Tibial artery (tissue), 4 donors: ENCODE measurements at regions not wholly inside any gene's neighbourhood (a gene's known extent, or its start where the extent isn't known, plus 50 kb on each side); places are given as distances from the start of the nearest gene placed in this dataset.

Source experiments
- DNase-seq, 2 donors: peaks; one replicate each; pipeline ENCODE4 v3.0.0-alpha.2; 2019
- H3K27ac ChIP-seq, 2 donors: fragments of 200-600 bp; sonication (generic) in 1 of 2; 1 replicate in 1 of 2; 2 replicates in 1 of 2; pipeline ENCODE4 v1.5.1; 2018 to 2019; ENCODE audit warnings: mild to moderate bottlenecking in 1 of 2
- H3K27me3 ChIP-seq, 2 donors: fragments of 200-600 bp; sonication (generic) in 1 of 2; one replicate each; pipeline versions ENCODE4 v1.5.1 to v1.6.0; 2016 to 2019
- H3K36me3 ChIP-seq, 3 donors: fragments of 200-600 bp; sonication (generic) in 2 of 3; one replicate each; pipeline ENCODE4 v1.5.1; 2016 to 2019; ENCODE audit warnings: mild to moderate bottlenecking in 2 of 3
- H3K4me1 ChIP-seq, 4 donors: fragments of 200-600 bp; sonication (generic) in 2 of 4; 1 replicate in 3 of 4; 2 replicates in 1 of 4; pipeline ENCODE4 v1.5.1; 2016 to 2019
- H3K4me3 ChIP-seq, 2 donors: fragments of 200-600 bp; sonication (generic) in 1 of 2; 1 replicate in 1 of 2; 2 replicates in 1 of 2; pipeline ENCODE4 v1.5.1; 2018 to 2019; ENCODE audit warnings: mild to moderate bottlenecking in 2 of 2
- H3K9me3 ChIP-seq, 3 donors: fragments of 200-600 bp; sonication (generic) in 1 of 3; one replicate each; pipeline ENCODE4 v1.5.1; 2016 to 2019
- CTCF ChIP-seq, 2 experiments: fragments of 200-600 bp in 1 of 2; fragments of 450-650 bp in 1 of 2; IDR thresholded peaks; one replicate each; pipeline ENCODE4 v1.5.1; 2017 to 2019; ENCODE audit warnings: antibody characterized with exemption in 2 of 2, mild to moderate bottlenecking in 1 of 2, moderate library complexity in 1 of 2
- intact Hi-C: fragments of 100-400 bp; cut with DNase I; formaldehyde crosslinking; loops from one replicate; pipeline ENCODE4 v1.15.0; 2023; ENCODE audit warnings: low total_unique reads

GRCh38 chr14:40232302-40232701 is 800.1 kb upstream of the FBXO33 start:
- Histone ChIP-seq H3K27ac (no peak overlapping the region), H3K9me3 (no peaks in the 10 kb centered on the region), H3K36me3 (no peaks in the 10 kb centered on the region), H3K4me1 (no peaks in the 10 kb centered on the region), H3K27me3 (no peaks in the 10 kb centered on the region), H3K4me3 (no peak overlapping the region)
- DNase-seq = no peak
- TF ChIP-seq CTCF (IDR thresholded peaks at IDR 0.05) = no peak
- intact Hi-C loops = no loop called here

DNA sequence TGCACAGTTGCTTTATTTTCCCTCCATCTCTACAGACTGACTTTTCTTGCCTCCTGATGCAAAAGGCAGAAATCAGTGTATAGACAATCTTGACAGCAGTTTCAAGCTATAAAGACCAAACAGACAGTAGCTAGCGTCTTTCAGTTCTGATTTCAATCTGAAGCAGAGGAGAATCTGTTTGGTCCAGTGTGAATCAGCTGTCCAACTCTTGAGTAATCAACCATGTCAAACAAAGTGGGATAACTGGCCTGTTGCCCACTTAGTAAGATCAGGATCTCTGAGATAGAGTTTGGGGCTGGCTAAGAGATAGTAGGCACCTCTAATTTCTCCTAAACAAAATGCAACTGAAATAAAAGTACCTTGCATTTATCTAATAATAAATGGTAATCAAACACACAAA is 797.4 kb upstream of the FBXO33 start:
- intact Hi-C loops = no loop called here
- no peaks in the 10 kb centered on the region for H3K9me3 ChIP-seq
- H3K27ac ChIP-seq = no peak overlapping the region
- H3K4me3 ChIP-seq = no peak overlapping the region
- no peaks in the 10 kb centered on the region for H3K36me3 ChIP-seq
- no peak for TF ChIP-seq CTCF (IDR thresholded peaks at IDR 0.05)
- no peaks in the 10 kb centered on the region for H3K4me1 ChIP-seq
- DNase-seq = no peak
- no peaks in the 10 kb centered on the region for H3K27me3 ChIP-seq

DNA sequence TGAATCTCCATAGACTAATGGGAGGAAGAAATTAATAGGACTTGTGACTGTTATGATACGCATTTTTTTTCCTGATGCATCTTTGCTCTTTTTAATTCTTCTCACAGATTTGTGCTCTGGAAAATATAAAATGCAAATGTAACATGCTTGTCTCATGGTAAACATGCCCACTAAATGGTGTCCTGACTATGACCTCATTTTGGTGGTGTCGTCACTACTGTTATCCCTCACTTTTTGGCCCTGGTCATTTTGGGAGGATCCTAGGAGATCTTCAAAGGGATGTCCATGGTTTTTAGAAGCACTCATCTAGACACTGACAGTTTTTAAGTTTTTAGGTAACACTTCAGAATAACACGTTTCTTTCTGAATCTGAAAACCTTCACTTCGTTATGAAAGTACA is 790.8 kb upstream of the FBXO33 start:
- intact Hi-C loops = no loop called here

DNA sequence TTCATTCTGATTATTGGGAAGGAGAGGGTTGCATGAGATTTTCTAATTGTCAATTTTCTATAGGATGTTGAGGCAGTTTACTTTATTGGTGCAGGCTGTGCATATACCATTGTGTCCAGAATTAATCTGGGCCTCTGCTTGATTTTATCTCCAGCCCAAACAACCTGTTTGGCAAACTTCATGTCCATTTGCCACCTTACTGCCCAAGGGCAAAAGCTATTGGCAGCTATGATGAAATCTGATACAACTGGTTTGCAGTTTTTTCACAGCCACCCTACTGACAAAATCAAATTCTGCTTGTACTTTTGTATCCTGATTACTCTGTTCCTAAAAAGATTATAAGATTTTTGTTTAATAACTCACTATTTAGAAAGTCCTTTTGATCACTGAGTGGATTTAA is 789.2 kb upstream of the FBXO33 start:
- no peak for DNase-seq
- Histone ChIP-seq H3K27ac (no peak overlapping the region), H3K27me3 (no peaks in the 10 kb centered on the region), H3K4me1 (no peaks in the 10 kb centered on the region), H3K36me3 (no peaks in the 10 kb centered on the region), H3K9me3 (no peaks in the 10 kb centered on the region), H3K4me3 (no peak overlapping the region)
- intact Hi-C loops = no loop called here
- TF ChIP-seq CTCF (IDR thresholded peaks at IDR 0.05) = no peak

More for the DNA sequence above, 790.8 kb upstream of the FBXO33 start:
- DNase-seq = no peak
- no peaks in the 10 kb centered on the region for H3K36me3 ChIP-seq
- H3K27me3 ChIP-seq = no peaks in the 10 kb centered on the region
- H3K27ac ChIP-seq = no peak overlapping the region
- no peak for TF ChIP-seq CTCF (IDR thresholded peaks at IDR 0.05)
- H3K4me1 ChIP-seq = no peaks in the 10 kb centered on the region
- H3K9me3 ChIP-seq = no peaks in the 10 kb centered on the region
- no peak overlapping the region for H3K4me3 ChIP-seq

GRCh38 chr14:40219032-40219431 is 786.8 kb upstream of the FBXO33 start:
- no peak overlapping the region for H3K4me3 ChIP-seq
- intact Hi-C loops = no loop called here
- DNase-seq = no peak

More at GRCh38 chr14:40219032-40219431, 786.8 kb upstream of the FBXO33 start:
- Histone ChIP-seq H3K36me3 (no peaks in the 10 kb centered on the region), H3K9me3 (no peaks in the 10 kb centered on the region), H3K4me1 (no peaks in the 10 kb centered on the region), H3K27me3 (no peaks in the 10 kb centered on the region), H3K27ac (no peak overlapping the region)
- no peak for TF ChIP-seq CTCF (IDR thresholded peaks at IDR 0.05)
